EL (cell line): ENCODE measurements at regions not wholly inside any gene's neighbourhood (a gene's known extent, or its start where the extent isn't known, plus 50 kb on each side); places are given as distances from the start of the nearest gene placed in this dataset.
"Not testable (repeated sequence)": the region's sequence is repeated elsewhere in the genome, so short reads cannot be mapped to it uniquely, and the experiment has no call there.

Experiments used
- DNase-seq: peaks from one replicate; pipeline ENCODE4 v3.0.0-alpha.2; 2016

DNA sequence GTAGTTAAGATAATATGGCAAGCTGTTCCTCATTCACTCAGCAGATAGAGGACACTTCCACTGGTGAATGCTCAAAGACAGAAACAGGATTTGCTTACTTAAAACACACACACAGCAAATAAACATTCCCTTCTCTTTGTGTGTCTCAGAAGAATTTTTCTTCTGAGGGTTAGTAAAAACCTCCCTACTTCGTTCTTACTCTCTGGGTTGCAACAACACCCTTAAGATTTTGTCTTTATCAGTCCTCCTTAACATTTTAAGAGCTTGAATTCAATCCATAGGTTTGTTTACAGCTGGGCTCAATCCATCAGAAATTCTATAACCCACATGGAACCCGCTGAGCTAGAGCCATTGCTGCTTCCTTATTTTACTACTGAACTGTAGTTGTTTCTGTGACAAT is 237.4 kb upstream of the PIK3R1 start:
- DNase-seq = no peak

DNA sequence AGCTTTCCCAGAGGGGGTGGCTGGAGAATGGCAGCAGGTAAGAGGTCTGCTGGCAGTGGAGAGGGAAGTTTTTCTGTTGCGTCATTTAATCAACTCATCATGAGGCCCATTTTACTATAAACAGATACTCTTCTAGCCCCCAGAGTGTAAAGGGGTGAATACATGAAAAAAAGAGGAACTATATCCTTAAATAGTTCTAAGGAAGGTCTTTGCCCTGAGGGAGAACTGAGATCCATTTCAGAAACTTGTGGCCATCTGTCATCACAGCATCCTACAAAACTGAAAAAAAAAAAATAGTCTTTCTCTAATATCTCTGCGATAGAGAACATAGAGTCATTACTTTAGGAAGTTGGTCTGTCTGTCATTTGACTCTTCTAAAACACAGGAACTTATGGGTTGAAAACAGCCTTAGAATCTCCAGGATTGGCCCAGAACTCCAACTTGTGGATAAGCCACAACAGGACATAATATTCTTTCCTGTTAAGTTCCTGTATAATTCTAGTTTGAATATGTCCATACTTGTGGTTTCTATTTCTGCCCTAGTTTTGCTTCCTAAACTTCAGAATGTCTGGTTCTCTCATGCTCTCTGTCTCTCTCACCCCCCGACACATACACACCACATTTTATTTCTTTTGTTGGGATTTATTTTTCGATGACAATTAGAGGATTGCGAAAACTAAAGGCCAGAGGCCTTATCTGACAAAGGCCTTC is 238.5 kb upstream of the PIK3R1 start:
- no peak for DNase-seq

DNA sequence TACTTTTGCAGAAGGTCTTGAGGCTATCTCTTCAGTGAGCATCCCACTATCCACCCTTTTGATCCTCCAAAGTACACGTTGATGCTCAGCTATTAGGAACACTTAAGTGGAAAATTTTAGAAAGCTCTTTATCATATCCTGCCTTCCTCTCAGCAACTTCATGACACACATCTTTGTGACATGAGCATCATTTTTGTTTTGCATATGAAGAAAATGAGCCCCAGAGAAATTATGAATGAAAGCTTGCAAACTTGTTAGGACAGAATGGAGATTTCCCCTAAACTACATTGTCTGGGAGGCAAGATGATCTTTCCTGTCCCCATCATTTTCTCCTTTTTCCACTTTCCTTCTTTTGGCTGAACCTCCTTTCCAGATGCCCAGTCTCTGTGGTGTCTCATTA is 239.4 kb upstream of the PIK3R1 start:
- no peak for DNase-seq

DNA sequence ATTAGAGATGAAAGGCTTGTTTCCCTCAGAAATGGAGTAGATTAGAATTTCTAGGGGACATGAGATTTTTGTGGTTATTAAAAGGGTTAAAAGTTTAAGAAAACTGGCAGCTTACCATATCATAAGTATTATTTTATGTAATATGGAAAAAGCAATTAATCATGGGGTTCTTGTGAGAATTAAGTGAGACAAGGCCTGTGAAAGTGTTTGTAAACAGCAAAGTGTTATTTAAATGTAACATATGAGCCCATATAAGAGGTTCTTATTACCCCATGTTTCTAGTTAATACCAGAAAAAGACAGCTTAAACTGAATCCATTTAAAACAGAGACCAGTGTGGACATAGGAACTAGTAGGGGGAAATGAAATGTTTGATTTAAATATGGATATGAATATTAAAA is 241.1 kb upstream of the PIK3R1 start:
- DNase-seq = no peak

DNA sequence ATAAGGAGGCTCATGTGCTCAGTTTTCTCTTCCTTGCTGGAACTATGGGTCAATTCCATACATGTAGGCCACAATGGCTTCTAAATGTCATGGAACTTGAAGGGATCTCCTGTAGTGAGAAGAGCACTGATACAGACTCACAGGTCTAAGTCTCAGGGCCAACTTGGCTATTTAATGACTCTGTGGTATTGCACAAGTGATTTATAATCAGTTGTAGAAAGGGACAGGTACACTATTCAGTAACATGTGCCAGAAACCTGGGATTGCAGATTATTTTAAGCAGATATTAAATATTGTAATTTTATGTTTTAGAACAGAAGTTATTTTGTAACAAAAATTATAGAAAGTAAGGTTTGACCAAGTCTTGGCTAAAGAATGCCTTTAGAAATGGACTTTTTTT is 241.5 kb upstream of the PIK3R1 start:
- DNase-seq = no peak

DNA sequence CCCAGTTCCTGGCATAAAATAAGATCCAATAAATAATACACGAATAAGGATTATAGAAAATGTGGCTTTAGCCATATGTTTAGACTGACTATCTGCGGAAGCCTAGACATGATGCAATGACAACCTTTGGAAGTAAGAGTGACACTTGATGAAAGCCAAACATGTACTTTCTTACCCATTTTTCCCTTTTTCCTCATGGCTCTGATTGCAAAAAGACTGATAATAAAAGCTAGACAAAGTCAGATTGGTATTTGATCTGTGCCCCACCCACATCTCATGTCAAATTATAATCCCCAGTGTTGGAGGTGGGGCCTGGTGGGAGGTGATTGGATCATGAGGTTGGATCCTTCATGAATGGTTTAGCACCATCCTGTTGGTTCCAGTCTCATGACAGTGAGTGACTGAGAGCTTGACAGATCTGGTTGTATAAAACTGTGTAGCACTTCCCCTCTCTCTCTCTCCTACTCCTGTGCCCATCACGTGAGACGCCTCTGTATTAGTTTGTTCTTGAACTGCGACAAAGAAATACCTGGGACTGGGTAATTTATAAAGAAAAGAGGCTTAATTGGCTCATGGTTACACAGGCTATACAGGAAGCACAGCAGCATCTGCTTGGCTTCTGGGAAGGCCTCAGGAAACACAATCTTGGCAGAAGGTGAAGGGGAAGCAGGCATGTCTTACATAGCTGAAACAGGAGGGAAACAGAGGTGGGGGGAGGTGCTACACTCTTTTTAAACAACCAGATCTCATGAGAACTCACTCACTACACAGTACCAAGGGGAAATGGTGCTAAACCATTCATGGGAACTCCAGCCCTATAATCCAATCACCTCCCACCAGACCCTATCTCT is 243.4 kb upstream of the PIK3R1 start:
- no peak for DNase-seq

DNA sequence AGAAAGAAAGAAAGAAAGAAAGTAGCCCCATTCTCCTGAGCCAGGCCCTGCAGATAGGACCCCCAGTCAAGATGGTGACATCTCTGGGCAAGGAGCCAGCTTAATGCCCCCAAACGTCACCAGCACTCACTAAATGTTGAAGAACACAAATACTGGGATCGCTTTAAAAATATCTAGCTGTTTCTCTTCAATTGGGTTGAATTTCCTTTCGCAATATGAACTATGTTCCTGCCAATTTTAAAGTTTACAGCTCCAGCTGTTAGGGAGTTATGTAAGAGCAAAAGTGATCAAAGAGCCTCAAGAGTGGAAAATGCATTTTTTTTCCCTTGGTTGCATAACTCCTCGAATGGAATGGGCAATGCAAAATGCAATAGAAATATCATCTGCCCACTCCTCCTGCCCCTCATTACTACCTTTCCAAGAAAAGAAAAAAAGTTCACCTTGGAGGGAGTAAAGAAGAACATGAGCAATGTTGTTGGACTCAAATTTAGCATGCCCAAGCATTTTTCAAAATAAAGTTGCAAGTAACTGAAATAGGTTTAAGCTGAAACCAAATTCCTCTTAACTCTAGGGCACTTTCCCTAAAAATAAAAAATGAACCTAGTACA is 244.2 kb upstream of the PIK3R1 start:
- DNase-seq = peak; percentile 6

DNA sequence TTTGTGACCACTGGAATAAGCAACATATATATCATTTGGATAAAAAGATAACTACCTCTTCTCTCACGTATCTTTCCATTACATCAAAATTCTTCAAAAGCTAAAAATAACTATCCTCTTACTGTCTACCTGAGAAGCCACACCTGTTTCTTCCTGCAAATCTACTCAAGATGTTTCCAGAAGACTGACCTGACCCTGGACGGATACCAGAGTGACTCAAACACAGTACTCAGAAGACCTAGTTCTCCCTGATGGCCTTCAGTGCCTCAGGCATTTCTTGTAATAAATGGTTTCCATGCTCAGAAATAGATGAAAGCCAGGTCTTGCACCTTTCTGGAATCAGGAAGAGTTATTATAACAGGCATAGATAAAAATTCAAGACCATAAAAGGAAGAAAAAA is 245.9 kb upstream of the PIK3R1 start:
- no peak for DNase-seq

DNA sequence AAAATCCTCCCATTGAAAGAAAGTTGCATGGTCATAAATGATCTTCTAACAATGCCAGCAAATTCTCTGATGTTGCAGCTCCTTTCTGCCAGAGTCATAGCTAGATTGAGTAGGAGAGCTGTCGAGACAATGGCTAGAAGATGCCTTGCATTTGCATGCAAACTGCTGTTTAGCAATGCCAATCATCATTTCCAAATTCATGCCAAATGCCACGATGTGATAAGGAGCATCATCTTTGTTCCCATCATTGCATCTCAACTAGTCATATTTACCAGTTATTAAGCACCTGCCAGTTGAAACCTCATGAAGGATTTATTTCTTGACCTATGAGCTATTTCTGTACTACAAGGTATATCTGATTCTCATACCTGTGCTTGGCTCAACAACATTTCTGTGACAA is 246.4 kb upstream of the PIK3R1 start:
- no peak for DNase-seq

DNA sequence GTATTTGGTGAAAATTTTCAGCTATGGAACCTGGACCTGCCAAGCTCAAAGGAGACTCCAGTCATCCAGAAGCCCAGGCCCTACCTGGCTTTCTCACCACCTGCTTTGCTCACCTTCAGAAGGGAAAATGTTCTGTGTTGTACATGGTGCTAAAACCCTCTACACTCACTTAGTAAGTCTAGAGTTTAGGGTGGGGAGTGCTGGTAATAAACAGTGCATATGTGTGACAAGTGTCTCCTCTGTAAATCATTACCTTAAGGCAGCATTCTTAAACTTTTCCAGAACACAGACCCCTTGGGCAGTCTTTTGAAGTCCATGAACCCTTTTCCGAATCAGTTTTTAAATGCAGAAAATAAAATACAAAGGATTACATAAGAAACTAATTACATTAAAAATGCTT is 248.8 kb upstream of the PIK3R1 start:
- DNase-seq = no peak

DNA sequence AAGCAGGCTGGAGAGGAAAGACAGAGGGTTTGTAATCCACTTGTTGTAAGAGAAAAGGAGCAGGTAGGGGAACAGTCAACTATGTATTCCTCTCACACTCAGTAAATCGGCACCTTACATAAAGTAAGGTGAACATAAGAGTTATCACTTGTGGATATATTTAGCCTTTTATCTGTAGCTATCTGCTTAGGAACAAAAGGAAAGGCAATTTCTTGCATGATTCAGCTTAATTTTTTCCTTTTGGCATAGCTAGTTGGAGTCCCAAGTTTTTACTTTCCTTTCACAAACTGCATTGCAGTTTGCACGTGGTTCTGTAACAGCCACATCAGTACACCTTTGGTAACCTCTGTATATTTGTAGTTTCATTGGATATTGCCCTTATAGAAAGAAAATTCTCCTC is 250.9 kb upstream of the PIK3R1 start:
- DNase-seq = no peak

DNA sequence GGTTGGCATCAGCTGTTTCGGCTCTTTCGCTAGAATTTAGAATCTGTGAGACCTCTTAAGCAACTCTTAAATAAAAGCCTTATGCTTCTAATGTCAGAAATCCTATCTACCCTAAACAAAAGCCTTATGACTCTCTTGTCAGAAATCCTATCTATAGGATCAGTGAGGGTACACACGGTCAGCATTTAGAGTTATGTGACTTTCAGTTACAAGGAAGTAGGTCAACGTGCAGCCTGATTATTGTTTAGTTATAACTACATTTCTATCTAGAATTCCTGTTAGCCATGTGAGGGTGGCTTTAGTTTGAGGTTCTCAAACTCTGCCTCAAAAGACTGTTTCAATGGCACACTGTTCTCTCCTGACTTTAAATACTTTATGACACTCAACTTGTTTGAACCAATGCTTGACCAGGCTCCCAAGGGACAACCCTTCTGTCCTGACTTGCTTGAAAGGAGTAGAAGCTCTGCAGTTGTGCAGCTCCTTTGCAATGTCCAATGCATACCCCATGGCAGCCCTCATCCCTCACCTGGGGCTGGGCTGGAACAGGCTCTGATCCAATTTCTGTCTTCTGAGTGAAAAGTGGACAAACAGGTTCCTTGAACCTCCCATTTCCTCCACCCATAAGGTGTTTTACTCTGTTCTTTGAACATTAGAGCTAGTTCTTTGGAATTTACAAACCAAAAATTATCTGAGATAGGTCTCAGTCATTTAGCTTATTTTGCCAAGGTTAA is 251.6 kb upstream of the PIK3R1 start:
- DNase-seq = no peak

DNA sequence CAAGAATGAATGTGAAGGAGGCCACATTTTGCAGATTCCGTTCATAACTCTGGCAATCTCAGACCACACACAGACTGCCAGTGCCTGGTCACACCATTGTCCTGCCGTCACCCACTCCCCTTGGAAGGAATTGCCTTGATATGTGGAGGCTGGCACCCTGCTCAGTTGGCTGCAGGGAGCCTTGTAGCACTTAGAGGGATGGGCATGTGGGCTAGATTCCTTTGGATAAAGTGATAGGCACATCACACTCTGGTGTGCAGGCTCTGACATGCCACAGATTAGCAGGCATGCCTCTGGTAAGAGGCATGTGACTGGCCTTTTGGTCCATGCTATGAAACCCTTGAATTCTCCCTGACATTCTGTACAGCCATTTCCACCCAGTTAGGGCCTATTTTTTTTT is 254.6 kb upstream of the PIK3R1 start:
- DNase-seq = no peak

DNA sequence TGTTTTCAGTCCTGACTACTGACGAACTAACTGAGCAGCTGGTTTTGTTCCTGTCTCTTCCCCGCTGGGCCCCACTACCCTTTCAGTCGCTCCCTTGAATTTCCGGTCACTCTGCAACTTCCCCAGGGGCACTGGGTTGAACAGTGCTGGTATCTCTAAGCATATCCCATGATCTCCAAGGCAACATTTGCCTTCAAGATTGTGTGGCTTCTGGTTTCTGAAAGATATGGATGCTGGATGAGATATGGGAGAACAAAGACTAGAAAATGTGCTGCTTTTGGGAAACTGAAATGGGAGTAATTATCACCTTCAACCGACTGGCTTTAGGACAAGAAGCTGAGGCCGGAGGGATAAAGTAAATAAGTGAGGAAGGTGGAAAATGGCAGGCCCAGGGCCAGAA is 258.2 kb upstream of the PIK3R1 start:
- no peak for DNase-seq

DNA sequence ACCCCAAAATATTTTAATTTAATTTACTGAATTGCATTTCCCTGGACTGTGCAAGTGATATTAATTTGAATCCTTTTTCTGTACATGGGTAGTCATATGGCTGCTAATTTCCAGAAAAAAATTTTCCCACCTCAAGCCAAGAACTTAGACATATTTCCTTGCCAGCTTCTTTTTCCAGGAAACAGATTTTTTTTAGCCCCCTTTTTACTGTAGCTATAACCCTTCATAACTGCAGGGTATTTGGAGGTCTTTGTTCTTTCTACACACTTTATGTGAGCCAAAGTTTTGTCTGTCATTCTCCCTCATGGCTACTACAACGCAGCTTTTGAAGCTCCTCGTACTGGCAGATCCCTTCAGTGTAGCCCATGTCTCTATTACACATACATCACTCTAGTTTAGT is 261.2 kb upstream of the PIK3R1 start:
- DNase-seq = no peak

DNA sequence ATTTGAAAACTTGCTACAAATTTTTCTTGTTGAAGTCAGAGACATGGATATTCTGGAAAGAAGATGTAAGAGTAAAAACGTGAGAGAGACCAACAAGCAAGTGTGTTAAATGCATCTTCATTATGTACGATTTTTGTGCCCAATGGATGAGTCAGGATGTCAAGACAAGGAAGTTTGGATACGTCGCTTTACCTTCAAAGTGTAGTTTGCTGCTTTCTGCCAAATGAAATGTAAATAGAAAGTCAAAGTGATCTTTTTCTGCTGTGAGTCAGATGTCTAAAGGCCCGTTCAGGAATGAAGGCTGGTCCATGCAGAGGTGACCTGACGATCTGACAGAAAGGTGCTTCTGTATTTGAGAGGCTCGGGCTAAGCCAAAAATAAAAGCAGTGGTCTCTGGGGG is 273.1 kb upstream of the PIK3R1 start:
- no peak for DNase-seq

DNA sequence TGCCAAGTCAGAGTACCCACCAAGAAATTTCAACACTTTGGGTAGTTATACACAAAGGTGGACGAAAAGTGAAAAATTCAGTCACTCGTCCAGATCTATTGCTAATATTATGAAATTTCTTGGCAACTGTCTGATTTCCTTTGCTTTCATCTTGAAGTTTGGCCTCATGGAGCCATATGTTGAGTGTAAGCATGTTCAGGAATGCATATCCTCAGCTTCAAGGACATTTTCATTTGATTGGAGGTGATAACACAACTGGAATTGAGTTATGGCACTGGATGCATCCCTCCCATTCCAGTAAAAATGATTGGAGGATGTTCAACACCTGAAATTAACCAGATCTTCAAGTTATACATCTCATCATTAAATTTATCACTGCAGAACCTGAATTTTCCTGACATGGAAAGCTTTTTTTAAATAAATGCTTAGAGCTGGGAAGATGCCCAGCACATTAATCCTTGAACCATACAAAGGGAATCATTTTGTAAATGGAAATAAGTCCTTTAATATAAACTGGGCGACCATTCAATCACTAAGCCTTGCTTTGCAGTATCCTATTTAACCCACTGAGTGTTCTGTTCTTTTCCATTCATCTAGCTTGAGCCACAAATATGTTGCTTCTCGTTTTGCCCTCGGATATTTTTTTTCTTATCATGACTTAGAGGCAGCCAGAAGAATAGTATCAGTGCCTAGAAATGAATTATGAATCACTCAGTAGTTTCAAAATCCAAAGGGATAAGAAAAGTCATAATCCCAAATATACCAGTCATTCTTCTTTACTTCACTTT is 273.7 kb upstream of the PIK3R1 start:
- DNase-seq = no peak

DNA sequence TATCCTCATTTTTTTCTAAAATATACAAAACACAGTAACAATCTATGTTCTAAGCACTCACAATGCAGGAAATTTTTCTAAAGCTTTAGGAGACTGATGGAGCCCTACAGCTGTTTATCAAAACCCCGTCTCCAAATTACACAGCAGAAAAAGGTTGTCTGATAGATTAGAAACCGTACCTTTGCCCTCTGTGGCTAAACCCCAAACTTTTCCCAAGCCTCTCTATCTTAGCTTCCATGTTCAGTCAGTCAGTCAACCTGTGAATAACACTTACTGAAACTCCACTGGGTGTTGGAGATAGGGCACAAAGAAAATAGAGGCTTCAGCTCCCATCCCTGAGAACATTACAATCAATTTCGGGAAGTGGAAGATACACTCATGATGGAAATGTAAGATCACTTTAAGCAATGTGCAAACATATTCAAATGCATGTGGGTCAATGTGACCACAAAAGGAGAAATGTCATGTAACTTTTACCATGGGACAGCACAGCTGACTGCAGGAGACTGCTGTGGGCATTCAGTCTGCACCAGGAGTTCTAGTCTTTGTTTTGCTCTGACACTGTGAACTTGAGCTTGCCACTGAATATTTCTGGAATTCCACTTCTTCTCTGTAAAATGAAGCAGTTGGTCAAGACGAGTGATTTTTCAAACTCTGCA is 279.5 kb upstream of the PIK3R1 start:
- DNase-seq = no peak

DNA sequence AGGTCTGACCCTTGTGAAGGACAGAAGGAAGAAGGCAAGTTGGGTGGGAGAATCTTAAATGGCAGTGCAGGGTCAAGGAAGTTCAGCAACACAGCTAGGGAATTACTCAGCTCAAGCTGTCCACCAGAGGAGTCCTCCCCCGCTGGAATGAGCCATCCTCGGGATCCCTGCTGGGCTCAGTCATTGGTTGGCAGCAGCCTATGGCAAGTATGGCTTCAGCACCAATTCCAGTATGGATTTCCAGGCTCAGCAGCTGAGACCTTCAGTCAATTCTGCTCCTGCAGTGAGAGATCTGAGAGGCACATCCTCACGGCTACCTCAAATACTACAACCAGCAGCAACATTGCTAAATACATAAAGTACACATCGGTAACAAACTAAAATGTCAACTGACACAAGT is 280.6 kb upstream of the PIK3R1 start:
- peak; percentile 8 for DNase-seq

DNA sequence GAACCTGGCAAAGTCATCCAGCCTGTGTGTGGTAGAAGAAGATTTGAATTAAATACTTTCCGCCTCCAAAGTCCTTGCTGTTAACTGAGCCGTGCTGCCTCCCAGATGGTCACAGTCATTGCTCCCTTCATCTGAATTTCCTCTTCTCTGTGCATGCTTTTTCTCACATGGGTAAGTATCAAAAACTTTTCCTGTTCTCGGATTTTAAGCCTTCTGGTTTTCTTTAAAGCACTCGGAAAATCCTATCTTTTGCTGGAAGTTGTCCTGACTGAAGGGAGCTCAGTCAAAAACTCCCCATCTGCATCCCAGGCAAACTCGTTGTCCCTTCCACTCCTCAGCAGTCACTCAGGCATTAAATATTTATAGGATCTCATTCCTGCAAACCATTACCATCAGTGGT is 290.0 kb upstream of the PIK3R1 start:
- DNase-seq = no peak

DNA sequence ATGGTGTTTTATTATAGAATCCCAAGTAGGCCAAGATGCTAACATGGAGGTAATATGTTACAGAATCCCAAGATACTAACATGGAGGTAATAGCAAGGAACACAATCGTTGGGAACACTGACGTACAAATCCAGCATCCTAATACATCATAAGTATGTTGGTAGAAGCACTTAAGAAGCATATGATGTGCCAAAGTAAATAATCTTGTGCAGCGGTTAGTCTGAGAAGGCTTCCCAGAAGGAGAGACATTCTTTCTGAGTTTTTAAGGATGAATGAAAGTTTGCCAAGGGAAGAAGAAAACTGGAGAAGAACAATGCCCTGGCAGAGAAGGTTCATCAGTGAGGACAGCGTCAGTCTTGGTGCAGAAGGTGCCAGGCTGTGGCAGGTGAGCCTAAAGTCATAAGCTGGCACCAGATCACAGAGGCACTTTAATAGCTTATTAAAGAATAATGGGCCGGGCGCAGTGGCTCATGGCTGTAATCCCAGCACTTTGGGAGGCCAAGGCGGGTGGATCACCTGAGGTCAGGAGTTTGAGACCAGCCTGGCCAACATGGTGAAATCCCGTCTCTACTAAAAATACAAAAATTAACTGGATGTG is 294.5 kb upstream of the PIK3R1 start:
- no peak for DNase-seq

DNA sequence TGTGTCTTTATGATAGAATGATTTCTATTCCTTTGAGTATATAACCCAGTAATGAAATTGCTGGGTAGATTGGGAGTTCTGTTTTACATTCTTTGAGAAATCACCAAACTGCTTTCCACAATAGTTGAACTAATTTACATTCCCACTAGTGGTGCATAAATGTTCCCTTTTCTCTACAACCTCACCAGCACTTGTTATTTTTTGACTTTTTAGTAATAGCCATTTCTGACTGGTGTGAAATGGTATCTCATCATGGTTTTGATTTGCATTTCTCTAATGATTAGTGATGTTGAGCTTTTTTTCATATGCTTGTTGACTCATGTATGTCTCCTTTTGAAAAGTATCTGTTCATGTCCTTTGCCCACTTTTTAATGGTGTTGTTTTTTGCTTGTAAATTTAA is 296.0 kb upstream of the PIK3R1 start:
- DNase-seq = not testable (repeated sequence)
